ENCODE measurements at regions not wholly inside any gene's neighbourhood (a gene's known extent, or its start where the extent isn't known, plus 50 kb on each side); places are given as distances from the start of the nearest gene placed in this dataset.
"Not testable (repeated sequence)": the region's sequence is repeated elsewhere in the genome, so short reads cannot be mapped to it uniquely, and the experiment has no call there.

DNA sequence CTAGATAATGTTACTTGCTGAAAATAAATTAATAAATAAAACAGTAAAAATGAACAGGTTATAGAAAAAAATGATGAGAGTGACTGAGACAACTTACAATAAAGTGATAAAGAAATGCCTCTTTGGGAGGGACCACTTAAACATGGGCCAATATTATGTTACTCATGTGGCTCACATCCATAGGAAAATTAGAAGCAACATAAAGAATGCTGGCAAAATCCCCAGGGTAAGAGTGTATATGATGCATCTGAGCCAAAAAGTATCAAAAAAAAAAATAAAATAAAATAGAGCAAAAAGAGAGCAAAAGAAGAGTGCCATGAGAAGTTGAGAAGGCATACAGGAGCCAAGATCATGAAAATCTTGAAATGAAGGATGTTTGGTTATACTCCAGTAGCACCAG, 818.0 kb downstream of the LTN1 start:
- intact Hi-C loops (cut with DNase I): no loop called here
- DNase-seq: no peak

DNA sequence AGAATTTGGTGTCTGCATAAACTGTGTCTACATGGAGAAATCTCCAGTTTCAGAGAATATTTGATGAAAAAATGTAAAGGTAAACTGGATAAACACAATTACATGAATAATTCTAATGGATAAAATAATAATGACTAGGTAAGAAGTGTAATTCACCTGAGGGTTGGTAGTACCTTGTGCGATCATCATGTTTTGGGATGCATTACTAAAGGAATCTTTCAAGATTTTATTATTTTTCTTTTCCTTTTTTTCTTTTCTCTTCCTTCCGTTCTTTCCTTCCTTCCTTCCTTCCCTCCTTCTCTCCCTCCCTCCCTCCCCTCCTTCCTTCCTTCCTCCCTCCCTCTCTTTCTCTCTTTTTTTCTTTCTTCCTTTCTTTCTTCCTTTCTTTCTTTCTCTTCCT, 818.7 kb downstream of the LTN1 start:
- DNase-seq: no peak
- intact Hi-C loops (cut with DNase I): no loop called here

GRCh38 chr21:28172376-28172775, 820.3 kb downstream of the LTN1 start:
- intact Hi-C loops (cut with DNase I): no loop called here
- DNase-seq: no peak

- intact Hi-C loops (cut with DNase I): no loop called here
- DNase-seq: no peak
Observed at GRCh38 chr21:28167366-28167765, 825.3 kb downstream of the LTN1 start.

DNA sequence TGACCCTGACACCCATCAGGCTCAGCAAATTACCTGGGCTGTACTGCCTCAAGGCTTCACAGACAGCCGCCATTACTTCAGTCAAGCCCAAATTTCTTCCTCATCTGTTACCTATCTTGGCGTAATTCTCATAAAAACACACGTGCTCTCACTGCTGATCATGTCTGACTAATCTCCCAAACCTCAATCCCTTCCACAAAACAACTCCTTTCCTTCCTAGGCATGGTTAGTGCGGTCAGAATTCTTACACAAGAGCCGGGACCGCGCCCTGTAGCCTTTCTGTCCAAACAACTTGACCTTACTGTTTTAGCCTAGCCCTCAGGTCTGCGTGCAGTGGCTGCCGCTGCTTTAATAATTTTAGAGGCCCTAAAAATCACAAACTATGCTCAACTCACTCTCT, 828.2 kb downstream of the LTN1 start:
- DNase-seq: not testable (repeated sequence)

GRCh38 chr21:28162052-28162451, 830.6 kb downstream of the LTN1 start:
- peak in 1 of 10 donors; percentile 56 for DNase-seq
- intact Hi-C loops (cut with DNase I): not testable (repeated sequence)

More for the DNA sequence above, 828.2 kb downstream of the LTN1 start:
- intact Hi-C loops (cut with DNase I): not testable (repeated sequence)

DNA sequence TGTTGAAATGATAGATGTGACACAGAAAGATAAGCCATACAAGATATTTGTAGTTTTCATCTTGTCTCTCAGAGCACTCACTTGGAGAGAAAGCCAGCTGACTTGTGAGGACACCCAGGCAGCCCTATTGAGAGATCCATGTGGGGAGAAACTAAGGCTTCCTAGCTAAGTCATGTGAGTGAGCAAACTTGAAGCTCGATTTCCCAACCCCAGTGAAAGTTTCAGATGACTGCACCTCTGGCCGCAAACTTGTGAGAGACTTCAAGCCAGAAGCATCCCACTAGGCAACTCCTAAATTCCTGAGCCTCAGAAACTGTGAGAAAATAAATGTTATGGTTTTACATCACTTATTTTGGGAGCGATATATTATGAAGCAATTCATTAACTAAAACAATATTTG, 832.3 kb downstream of the LTN1 start:
- intact Hi-C loops (cut with DNase I): no loop called here
- DNase-seq: no peak

DNA sequence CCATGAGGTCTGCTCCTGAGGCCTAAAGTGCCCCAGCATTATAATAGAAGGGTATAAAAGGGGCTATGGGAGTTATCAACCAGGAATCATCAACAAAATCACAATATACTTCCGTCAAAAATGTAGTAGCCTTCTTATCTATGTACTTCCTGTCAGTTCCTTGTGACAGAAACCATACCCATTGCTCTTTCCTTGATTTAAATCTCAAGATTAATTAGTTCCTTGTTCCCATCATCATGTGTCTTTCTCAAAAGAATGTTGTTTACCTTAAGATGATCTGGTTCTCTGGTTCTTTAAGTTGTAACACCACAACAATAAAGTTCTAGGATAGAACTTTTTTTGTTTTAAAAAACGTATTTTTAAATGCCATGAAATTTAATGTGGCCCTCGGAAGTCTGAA, 833.3 kb downstream of the LTN1 start:
- intact Hi-C loops (cut with DNase I): no loop called here
- DNase-seq: no peak

GRCh38 chr21:28156590-28156989, 836.1 kb downstream of the LTN1 start:
- no peak for DNase-seq
- intact Hi-C loops (cut with DNase I): no loop called here

DNA sequence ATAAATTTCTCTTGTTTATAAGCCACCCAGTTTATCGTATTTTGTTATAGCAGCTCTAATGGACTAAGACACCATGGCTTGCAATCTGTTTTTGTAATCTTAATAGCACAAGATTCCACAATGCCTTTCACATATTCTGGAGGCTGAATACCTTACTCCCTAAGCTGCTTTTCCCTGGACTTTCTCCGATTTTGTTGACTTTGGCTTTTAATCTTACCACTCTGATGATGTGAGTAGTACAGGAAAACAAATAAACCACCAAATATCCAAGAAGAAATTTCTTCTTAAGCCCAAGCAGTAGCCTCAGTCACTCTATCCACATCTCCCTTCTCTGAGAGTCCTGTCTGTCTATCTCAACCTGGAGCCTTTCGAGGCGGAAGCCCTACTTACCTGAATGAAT, 838.6 kb downstream of the LTN1 start:
- intact Hi-C loops (cut with DNase I): no loop called here
- DNase-seq: no peak

DNA sequence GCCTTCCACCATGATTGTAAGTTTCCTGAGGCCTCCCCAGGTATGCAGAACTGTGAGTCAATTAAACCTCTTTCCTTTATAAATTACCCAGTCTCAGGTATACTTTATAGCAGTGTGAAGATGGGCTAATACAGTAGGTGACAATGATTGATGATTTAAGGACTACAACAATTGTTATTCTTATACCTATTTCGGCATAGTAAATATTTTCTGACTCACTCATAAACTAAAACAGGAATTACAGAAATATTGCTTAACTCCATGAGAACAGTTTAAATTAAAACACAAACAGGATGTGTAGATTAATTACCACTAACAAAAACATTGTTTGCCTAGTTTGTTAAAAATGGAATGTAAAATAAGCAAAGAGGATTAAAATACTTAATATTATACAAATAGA, 839.9 kb downstream of the LTN1 start:
- intact Hi-C loops (cut with DNase I): no loop called here
- DNase-seq: no peak

DNA sequence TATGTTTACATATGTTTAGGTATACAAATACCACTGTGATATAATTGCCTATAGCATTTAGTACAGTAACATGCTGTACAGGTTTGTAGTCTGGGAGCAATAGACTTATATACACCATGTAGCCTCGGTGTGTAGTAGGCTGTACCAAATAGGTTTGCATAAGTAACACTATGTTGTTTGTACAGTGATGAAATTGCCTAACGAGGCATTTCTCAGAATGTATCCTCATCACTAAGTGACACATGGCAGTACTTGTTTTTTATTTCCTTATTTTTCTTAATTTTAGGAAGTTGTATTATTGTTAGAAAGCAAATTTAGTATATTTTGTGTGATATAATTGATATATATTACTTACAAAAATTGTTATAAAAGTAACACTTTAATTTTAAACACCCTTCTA, 840.9 kb downstream of the LTN1 start:
- intact Hi-C loops (cut with DNase I): no loop called here
- DNase-seq: no peak

GRCh38 chr21:28150778-28151177, 841.9 kb downstream of the LTN1 start:
- intact Hi-C loops (cut with DNase I): no loop called here

DNA sequence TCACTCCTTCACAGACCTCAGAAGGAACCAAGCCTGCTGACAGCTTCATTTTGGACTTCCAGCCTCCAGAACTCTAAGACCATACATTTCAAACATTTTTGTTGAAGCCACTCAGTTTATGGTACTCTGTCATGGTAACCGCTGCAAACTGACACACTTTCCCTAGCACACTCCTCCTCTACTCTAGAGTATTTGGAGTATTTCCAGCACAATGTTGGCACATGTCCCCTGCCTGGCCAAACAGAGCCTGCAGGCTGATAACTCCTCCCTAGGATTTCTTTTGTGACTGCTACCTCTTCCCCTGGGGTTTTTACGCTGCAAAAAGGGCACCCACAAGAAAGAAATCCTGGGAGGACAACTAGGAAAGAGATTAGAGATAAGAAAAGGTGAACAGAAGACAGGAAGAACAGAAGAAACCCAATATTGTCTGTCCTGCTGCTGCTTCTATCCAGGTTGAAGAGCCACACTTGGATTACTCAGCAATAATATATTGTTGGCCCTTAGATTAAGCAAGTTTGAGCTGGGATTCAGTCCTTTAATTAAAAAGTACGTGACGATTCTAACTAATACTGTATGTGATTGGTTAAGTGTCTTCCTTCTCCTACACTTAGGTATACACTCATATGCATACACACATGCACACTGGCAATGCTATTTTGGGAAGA, 844.1 kb downstream of the LTN1 start:
- intact Hi-C loops (cut with DNase I): no loop called here
- DNase-seq: peak in 3 of 10 donors; percentile 12 to 18 (median 16)

More at GRCh38 chr21:28150778-28151177, 841.9 kb downstream of the LTN1 start:
- no peak for DNase-seq

DNA sequence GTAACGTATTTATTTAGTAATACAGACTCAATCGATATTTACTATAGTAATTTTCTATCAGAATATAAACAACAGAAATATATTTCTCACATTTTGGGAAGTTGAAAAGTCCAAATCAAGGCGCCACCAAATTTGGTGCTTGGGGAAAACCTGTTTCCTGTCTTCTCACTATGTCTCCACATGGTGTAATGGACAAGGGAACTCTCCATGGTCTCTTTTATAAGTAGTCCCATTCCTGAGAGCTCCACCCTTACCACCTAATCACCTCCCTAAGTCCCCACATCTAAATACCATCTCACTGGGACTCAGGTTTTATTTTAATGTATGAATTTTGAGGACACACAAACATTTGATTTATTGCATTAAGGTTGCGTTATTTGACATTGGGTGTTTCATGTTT, 848.0 kb downstream of the LTN1 start:
- intact Hi-C loops (cut with DNase I): no loop called here

GRCh38 chr21:28144089-28144488, 848.6 kb downstream of the LTN1 start:
- intact Hi-C loops (cut with DNase I): no loop called here
- DNase-seq: no peak

More for the DNA sequence above, 848.0 kb downstream of the LTN1 start:
- no peak for DNase-seq

DNA sequence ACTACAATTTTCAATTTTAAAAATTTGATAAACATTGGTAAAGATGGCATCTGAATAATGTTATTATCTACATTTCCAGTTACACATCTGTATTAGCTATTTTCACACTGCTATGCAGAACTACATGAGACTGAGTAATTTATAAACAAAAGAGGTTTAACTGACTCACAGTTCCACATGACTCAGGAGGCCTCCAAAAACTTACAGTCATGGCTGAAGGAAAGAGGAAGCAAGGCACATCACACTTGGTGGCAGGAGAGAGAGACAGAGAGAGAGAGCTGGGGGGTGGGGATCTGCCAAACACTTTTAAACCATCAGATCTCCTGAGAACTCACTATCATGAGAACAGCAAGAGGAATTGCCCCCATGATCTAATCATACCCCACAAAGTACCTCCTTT, 850.0 kb downstream of the LTN1 start:
- intact Hi-C loops (cut with DNase I): no loop called here
- DNase-seq: no peak

DNA sequence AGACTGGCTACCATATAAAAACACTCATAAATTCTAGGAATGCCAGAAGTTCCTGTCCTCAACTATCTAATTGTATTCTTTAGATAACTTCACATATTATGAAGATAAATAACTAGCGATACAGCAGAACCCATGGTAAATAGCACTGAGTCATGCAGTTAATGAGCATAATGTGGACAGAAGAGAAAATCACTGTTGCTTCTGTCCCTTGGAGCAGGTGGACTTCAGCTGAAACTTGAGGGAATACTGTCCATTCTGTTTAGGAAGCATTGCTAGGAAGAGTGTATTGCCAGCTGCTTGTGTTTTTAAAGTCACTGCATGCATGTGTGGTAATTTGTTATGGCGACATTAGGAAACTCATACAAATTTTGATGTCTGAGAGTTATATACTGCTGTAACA, 854.4 kb downstream of the LTN1 start:
- intact Hi-C loops (cut with DNase I): loop anchor here (10.0 kb wide), 1 partner anchor 47 kb away; no protein-coding TSS in a partner anchor
- DNase-seq: no peak

- intact Hi-C loops (cut with DNase I): loop anchor here (10.0 kb wide), 1 partner anchor 48 kb away; no protein-coding TSS in a partner anchor
Observed at GRCh38 chr21:28136656-28137255, 855.9 kb downstream of the LTN1 start.

GRCh38 chr21:28135646-28136045, 857.0 kb downstream of the LTN1 start:
- intact Hi-C loops (cut with DNase I): loop anchor here (10.0 kb wide), 1 partner anchor 49 kb away; no protein-coding TSS in a partner anchor

More at GRCh38 chr21:28136656-28137255, 855.9 kb downstream of the LTN1 start:
- no peak for DNase-seq

GRCh38 chr21:28133116-28133515, 859.6 kb downstream of the LTN1 start:
- DNase-seq: no peak
- intact Hi-C loops (cut with DNase I): loop anchor here (10.0 kb wide), 1 partner anchor 52 kb away; no protein-coding TSS in a partner anchor

More at GRCh38 chr21:28135646-28136045, 857.0 kb downstream of the LTN1 start:
- DNase-seq: no peak

GRCh38 chr21:28132713-28133112, 860.0 kb downstream of the LTN1 start:
- intact Hi-C loops (cut with DNase I): loop anchor here (10.0 kb wide), 1 partner anchor 52 kb away; no protein-coding TSS in a partner anchor
- DNase-seq: no peak

All from posterior cingulate gyrus (tissue), 11 donors.